Caco-2 (cell line): ENCODE measurements at regions not wholly inside any gene's neighbourhood (a gene's known extent, or its start where the extent isn't known, plus 50 kb on each side); places are given as distances from the start of the nearest gene placed in this dataset.

Experiments
- BruUV-seq: library from RNA; stranded (reverse); fragments of 400-500 nt; replicated peaks from 2 replicates; lab custom pipeline; 2021; lab: Mats Ljungman, UMichigan
- CTCF ChIA-PET: fragments of 300-600 bp; sonication (Branson Sonifier 250); formaldehyde crosslinking; loops from one replicate; lab custom pipeline; 2022; ENCODE audit warnings: antibody characterized with exemption; lab: Charles Lee
- POLR2A ChIA-PET: fragments of 300-600 bp; sonication (Branson Sonifier 250); formaldehyde crosslinking; loops from one replicate; lab custom pipeline; 2022; ENCODE audit warnings: antibody characterized with exemption; lab: Charles Lee
- DNase-seq, 2 experiments: peaks; one replicate each; pipeline versions ENCODE4 v3.0.0 to v3.0.0-alpha.2; 2020 to 2022
- H3K27me3 ChIP-seq: replicated peaks from 2 replicates; pipeline ENCODE4 v1.6.0; 2011; ENCODE audit warnings: low read length; ENCODE audit not compliant: control insufficient read depth, insufficient read depth
- H3K36me3 ChIP-seq: 2 replicates; pipeline ENCODE4 v1.5.1; 2011; ENCODE audit warnings: low read length; ENCODE audit not compliant: control insufficient read depth, insufficient read depth
- H3K4me1 ChIP-seq: fragments of 250-450 bp; sonication (Bioruptor Pico); 2 replicates; pipeline ENCODE4 v1.5.1; 2020; ENCODE audit warnings: mild to moderate bottlenecking
- H3K4me3 ChIP-seq: 2 replicates; pipeline ENCODE4 v1.5.1; 2011; ENCODE audit warnings: low read depth, mild to moderate bottlenecking, control low read depth, low read length
- H3K9me3 ChIP-seq: fragments of 250-450 bp; sonication (Bioruptor Pico); 2 replicates; pipeline ENCODE4 v1.5.1; 2020; ENCODE audit warnings: mild to moderate bottlenecking, moderate library complexity
- H3K27ac Mint-ChIP-seq: one replicate; pipeline ENCODE4 v1.8.0; 2022; ENCODE audit warnings: mixed read lengths; ENCODE audit not compliant: unreplicated experiment
- H3K27me3 Mint-ChIP-seq: one replicate; pipeline ENCODE4 v1.8.0; 2022; ENCODE audit warnings: mixed read lengths; ENCODE audit not compliant: insufficient read depth, unreplicated experiment
- H3K36me3 Mint-ChIP-seq: one replicate; pipeline ENCODE4 v1.8.0; 2022; ENCODE audit warnings: mild to moderate bottlenecking, mixed read lengths; ENCODE audit not compliant: insufficient read depth, unreplicated experiment
- H3K4me1 Mint-ChIP-seq: one replicate; pipeline ENCODE4 v1.8.0; 2022; ENCODE audit warnings: low read depth, mixed read lengths; ENCODE audit not compliant: unreplicated experiment
- H3K4me3 Mint-ChIP-seq: one replicate; pipeline ENCODE4 v1.8.0; 2022; ENCODE audit warnings: mild to moderate bottlenecking, moderate library complexity, mixed read lengths; ENCODE audit not compliant: unreplicated experiment
- H3K9me3 Mint-ChIP-seq: one replicate; pipeline ENCODE4 v1.8.0; 2022; ENCODE audit warnings: mixed read lengths; ENCODE audit not compliant: unreplicated experiment
- intact Hi-C: fragments of 100-400 bp; cut with micrococcal nuclease; formaldehyde crosslinking; loops from one replicate; pipeline ENCODE4 v1.10.0; 2022; ENCODE audit not compliant: unreplicated experiment
- TF ChIP-seq, protein P1 (sequence below), 2 experiments: fragments of 200-600 bp in 1 of 2; IDR thresholded peaks; 1 replicate in 1 of 2; 2 replicates in 1 of 2; pipeline versions ENCODE4 v1.5.1 to v1.8.0; 2011 to 2022; ENCODE audit warnings: antibody characterized with exemption in 1 of 2, control low read depth in 1 of 2, inconsistent platforms in 1 of 2, low read depth in 1 of 2, low read length in 1 of 2, mild to moderate bottlenecking in 1 of 2, moderate library complexity in 1 of 2; ENCODE audit not compliant: insufficient read depth in 1 of 2, severe bottlenecking in 1 of 2, unreplicated experiment in 1 of 2

DNA sequence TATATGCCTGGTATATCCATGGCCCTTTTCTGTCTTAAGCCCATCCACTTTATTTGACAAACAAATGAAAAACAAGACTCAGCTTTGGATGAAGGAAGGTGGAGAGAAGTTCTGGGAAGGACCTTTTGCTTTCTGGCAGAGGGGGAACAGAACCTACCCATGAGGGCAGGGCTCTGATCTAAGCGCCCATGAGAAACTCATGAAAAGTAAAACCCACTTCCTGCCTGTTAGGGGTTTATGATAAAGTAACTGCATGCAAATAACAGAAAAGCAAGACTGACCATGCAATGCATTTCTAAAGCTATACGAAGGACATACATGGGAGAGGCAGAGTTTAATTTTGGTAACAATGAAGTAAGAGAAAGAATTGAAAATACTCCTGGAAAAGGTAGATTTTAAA lies 181.9 kb upstream of the ADRA1B start:
- Mint-ChIP-seq H3K27ac (no peak overlapping the region), H3K9me3 (no peaks in the 10 kb centered on the region), H3K27me3 (peaks cover 4% of the 10 kb centered on the region), H3K4me1 (no peaks in the 10 kb centered on the region), H3K4me3 (no peak overlapping the region), H3K36me3 (no peaks in the 10 kb centered on the region)
- POLR2A ChIA-PET, result no interaction called here
- CTCF ChIA-PET, result no interaction called here
- Histone ChIP-seq H3K36me3 (no peaks in the 10 kb centered on the region), H3K9me3 (no peaks in the 10 kb centered on the region), H3K27me3 (no peaks in the 10 kb centered on the region), H3K4me3 (no peak overlapping the region), H3K4me1 (no peaks in the 10 kb centered on the region)
- no TSS peak for BruUV-seq
- TF ChIP-seq, protein P1, sequence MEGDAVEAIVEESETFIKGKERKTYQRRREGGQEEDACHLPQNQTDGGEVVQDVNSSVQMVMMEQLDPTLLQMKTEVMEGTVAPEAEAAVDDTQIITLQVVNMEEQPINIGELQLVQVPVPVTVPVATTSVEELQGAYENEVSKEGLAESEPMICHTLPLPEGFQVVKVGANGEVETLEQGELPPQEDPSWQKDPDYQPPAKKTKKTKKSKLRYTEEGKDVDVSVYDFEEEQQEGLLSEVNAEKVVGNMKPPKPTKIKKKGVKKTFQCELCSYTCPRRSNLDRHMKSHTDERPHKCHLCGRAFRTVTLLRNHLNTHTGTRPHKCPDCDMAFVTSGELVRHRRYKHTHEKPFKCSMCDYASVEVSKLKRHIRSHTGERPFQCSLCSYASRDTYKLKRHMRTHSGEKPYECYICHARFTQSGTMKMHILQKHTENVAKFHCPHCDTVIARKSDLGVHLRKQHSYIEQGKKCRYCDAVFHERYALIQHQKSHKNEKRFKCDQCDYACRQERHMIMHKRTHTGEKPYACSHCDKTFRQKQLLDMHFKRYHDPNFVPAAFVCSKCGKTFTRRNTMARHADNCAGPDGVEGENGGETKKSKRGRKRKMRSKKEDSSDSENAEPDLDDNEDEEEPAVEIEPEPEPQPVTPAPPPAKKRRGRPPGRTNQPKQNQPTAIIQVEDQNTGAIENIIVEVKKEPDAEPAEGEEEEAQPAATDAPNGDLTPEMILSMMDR (IDR thresholded peaks at IDR 0.05; ENCODE audit: insufficient read depth in 1 of 2, low read depth in 1 of 2, low read length in 1 of 2, severe bottlenecking in 1 of 2, unreplicated experiment in 1 of 2), result no peak
- intact Hi-C loops, result no loop called here
- DNase-seq, result no peak

DNA sequence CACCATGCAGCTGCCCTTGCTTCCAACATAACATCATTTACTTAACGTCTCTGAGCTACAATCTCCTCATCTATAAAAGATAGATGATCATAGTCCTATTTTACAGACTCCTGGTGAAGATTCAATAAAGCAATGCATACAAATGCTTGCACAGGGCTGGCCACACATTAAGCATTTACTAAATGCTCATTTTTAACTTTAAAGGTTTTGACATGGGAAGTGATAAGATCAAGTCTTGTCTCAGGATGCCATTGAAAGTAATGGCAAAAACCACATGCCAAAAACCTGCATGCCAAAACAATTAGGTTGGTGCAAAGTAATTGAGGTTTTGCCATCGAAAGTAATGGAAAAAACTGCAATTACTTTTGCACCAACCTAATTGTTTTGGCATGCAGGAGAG lies 181.2 kb upstream of the ADRA1B start:
- BruUV-seq, result no TSS peak

DNA sequence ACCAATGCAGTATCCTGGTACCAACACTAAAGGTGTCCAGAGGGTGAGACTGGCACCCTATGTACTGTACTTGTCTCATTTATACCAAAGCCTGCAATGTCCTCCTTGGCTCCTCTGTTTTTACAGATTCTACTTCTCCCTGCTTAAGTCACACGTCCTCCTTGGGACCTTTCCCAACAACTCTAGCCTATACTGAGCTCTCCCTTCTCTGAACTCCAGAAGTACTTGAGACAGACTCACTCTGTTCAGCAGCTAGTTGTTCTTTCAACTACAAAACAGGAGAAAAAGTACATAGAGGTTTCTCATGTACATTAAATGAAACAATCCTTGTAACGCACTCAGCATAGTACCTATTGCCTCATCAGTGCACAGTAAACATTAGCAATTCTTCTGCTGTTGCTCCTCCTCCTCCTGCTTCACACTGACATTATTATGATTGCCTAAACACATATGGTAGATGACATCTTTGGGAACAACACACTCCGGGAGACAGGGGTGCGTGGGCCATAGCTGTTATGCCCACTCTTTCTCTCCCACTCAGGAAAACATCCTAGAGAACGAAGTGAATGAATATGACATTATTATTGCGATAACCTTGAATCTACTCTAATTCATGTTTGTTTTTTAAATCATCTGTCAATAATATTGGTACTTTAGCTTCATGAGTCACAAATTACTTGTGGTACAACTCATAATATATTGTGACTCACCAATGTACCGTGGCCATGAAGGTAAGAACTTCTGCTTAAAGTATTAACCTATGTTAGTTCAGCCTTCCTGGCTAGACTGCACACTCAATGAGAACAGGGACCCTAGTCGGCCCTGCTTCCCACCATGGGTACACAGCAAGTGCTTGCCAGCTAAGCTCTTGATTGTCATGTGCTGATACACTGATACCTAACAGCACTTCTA lies 180.3 kb upstream of the ADRA1B start:
- H3K27me3 ChIP-seq, result no peaks in the 10 kb centered on the region
- no peak overlapping the region for H3K4me3 ChIP-seq
- no peaks in the 10 kb centered on the region for H3K9me3 Mint-ChIP-seq
- H3K27me3 Mint-ChIP-seq, result peaks cover 7% of the 10 kb centered on the region
- H3K36me3 ChIP-seq, result no peaks in the 10 kb centered on the region
- H3K9me3 ChIP-seq, result no peaks in the 10 kb centered on the region
- intact Hi-C loops, result no loop called here
- no peaks in the 10 kb centered on the region for H3K4me1 Mint-ChIP-seq
- CTCF ChIA-PET, result no interaction called here
- H3K36me3 Mint-ChIP-seq, result no peaks in the 10 kb centered on the region
- TF ChIP-seq, protein P1 (IDR thresholded peaks at IDR 0.05; ENCODE audit: insufficient read depth in 1 of 2, low read depth in 1 of 2, low read length in 1 of 2, severe bottlenecking in 1 of 2, unreplicated experiment in 1 of 2), result no peak
- no peak for DNase-seq
- no peak overlapping the region for H3K4me3 Mint-ChIP-seq
- no peaks in the 10 kb centered on the region for H3K4me1 ChIP-seq
- BruUV-seq, result no TSS peak
- POLR2A ChIA-PET, result no interaction called here
- no peak overlapping the region for H3K27ac Mint-ChIP-seq

More for the DNA sequence above, 181.2 kb upstream of the ADRA1B start:
- POLR2A ChIA-PET, result no interaction called here
- peaks cover 4% of the 10 kb centered on the region for H3K27me3 Mint-ChIP-seq
- H3K36me3 ChIP-seq, result no peaks in the 10 kb centered on the region
- H3K9me3 ChIP-seq, result no peaks in the 10 kb centered on the region
- H3K4me1 Mint-ChIP-seq, result no peaks in the 10 kb centered on the region
- no peaks in the 10 kb centered on the region for H3K4me1 ChIP-seq
- DNase-seq, result no peak
- H3K36me3 Mint-ChIP-seq, result no peaks in the 10 kb centered on the region
- TF ChIP-seq, protein P1 (IDR thresholded peaks at IDR 0.05; ENCODE audit: insufficient read depth in 1 of 2, low read depth in 1 of 2, low read length in 1 of 2, severe bottlenecking in 1 of 2, unreplicated experiment in 1 of 2), result no peak
- no peaks in the 10 kb centered on the region for H3K27me3 ChIP-seq
- no peak overlapping the region for H3K4me3 ChIP-seq
- no peak overlapping the region for H3K27ac Mint-ChIP-seq
- H3K4me3 Mint-ChIP-seq, result no peak overlapping the region
- CTCF ChIA-PET, result no interaction called here
- intact Hi-C loops, result no loop called here
- H3K9me3 Mint-ChIP-seq, result no peaks in the 10 kb centered on the region
